ENCODE measurements at regions not wholly inside any gene's neighbourhood (a gene's known extent, or its start where the extent isn't known, plus 50 kb on each side); places are given as distances from the start of the nearest gene placed in this dataset.

DNA sequence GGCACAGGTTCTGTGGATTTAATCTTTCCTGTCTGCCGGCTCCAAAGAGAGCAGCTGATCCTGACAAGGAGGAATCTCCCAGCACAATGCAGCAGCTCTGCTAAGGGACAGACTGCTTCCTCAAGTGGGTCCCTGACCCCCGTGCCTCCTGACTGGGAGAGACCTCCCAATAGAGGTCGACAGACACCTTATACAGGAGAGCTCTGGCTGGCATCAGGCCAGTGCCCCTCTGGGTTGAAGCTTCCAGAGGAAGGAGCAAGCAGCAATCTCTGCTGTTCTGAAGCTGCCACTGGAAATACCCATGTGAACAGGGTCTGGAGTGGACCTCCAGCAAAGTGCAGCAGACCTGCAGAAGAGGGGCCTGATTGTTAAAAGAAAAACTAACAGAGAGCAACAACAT, 630.2 kb upstream of the FTMT start:
- no peak for DNase-seq

DNA sequence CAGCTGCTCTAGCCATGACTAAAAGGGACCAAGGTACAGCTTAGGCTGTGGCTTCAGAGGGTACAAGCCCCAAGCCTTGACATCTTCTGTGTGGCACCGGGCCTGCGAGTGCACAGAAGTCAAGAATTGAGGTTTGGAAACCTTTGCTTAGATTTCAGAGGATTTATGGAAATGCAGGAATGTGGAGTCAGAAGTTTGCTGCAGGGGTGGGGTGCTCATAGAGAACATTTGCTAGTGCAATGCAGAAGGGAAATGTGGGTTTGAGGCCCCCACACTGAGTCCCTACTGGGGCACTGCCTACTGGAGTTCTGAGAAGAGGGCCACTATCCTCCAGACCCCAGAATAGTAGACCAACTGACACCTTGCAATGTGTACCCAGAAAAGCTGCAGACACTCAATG, 624.9 kb upstream of the FTMT start:
- no peak for DNase-seq

DNA sequence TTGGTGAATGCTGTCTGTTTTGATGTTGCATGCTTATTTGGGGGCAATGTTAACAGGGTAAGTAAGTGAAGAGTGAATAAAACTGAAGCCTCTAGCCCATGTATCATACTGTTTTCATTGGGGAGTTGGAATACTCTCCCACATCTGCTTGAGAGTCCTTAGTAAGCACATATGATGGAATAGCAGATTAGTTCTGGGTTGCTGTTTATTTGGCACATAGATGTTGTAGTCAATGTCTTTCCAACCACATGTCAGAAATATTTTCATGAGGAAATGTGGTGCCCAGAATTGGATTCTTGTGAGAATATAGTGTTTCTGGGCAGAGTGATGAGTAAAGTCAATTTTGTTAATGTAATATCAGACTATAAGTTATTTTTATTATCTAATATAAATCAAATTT, 611.7 kb upstream of the FTMT start:
- DNase-seq, result no peak

DNA sequence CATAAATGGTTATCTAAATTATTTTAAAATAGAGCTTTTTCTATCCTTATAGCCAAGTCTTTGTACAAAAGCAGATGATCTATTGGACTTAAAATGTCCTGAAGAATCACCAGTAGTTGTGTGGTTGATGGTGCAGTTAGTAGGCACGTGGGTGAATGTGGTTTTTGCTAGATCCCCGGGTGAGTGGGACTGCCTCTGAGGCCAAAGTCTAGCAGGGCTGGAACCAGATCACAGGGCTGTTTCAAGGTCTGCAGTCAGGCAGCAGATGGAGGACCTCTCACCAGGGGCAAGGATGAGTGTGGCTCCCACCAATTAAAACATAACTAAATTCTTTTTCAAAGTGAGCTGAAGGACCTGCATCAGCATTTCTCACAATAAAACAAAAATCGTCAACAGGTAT, 604.7 kb upstream of the FTMT start:
- DNase-seq, result no peak

DNA sequence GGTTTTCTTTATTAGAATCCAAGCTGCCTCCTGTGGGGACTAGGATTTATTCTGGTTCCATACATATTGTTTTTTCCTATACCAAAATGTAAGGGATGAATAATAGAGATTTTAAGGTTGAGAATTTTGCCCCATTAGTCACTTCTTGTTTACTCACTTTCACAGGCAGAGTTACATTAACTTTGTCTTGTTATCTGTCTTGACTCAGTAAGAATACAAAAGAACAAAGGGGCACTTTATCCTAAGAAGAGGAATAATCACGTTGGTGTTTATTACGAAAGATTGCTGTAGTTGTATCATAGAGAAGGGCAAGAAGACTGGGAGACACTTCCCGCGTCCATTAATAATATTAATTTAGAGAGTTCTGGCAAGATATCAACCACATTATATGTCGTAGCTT, 599.7 kb upstream of the FTMT start:
- DNase-seq, result no peak

DNA sequence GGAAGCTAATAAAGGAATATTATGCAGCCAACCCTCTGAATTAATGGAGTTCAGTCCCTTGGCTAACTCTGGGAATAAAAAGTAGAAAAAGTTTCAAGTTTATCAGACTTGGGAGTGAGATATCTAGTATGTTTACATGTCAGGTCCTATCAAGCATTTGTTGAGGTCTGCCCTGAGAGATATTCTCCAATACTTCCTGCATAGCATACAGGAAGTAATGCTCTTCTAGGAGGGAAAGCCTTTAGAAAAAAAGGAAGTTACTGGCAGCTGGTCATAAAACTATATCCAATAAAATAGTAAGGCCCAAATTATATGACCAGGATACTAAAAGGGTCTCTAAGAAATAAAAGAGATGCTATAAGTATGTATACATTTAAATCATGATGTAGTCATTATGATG, 594.1 kb upstream of the FTMT start:
- no peak for DNase-seq

DNA sequence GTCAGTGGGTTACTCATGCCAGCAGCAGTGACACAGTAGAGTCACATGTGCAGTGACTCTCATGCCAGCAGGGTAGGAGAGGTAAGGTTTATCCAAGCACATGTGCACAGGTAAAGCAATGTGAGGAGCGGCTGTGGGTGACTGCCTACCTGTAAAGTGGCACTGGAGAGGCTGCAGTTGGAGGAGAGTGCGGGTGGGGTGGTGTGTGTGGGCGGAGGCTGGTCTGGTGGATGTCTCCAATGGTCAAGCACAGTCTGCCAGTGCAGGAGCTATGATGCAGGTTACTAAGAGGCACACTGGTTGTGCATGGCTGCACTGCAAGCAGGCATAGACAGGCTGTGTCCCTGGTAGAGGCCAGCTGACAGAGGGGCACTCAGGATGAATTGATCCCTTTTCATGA, 588.2 kb upstream of the FTMT start:
- DNase-seq, result no peak

DNA sequence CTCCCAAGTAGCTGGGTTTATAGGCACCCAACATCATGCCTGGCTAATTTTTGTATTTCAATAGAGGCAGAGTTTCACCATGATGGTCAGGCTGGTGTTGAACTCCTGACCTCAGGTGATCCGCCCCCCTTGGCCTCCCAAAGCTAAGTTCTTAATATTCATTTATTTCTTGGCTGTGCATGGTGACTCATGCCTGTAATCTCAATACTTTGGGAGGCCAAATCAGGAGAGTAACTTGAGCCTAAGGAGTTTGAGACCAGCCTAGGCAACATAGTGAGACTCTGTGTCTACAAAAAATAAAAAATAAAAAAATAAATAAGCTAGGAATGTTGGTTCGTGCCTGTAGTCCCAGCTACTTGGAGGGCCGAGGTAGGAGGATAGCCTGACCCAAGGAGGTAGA, 587.1 kb upstream of the FTMT start:
- no peak for DNase-seq

DNA sequence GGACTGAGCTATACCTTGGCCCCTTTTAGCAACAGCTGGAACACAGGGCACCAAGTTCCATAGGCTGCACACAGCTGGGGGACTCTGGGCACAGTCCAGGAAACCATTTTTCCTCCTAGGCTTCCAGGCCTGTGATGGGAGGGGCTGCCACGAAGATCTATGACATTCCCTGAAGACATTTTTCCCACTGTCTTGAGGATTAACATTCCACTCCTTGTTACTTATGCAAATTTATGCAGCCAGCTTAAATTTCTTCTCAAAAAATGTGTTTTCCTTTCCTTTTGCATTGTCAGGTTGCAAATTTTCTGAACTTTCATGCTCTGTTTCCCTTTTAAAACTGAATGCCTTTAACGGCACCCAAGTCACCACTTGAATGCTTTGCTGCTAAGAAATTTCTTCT, 580.1 kb upstream of the FTMT start:
- no peak for DNase-seq

DNA sequence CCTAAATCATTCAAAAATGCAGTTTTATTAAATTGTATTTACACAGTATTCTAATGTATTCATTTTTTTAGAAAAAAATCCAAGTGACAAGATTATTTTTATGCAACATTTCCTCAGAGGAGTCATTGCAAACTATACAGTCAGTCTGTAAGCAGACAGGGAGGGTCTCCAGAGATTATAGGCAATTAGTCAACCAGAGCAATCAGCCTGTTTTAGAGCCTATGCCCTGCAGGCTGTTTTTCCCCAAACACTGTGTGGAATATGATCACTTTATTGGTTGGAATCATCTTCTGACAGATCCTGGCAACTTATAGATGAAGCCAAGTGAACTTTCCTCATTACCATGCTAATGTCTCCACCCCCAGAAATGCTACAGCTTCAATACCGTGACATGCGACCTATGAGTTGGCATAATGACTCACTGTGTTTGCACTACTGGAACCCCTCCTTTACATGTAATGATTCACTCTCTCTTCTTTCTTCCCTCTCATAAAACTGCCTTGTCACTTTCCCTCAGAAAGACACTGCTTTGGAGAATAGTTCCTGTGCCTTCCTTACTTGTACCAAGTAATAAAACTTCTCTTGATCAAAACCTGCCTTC, 577.7 kb upstream of the FTMT start:
- peak; percentile 97 for DNase-seq

DNA sequence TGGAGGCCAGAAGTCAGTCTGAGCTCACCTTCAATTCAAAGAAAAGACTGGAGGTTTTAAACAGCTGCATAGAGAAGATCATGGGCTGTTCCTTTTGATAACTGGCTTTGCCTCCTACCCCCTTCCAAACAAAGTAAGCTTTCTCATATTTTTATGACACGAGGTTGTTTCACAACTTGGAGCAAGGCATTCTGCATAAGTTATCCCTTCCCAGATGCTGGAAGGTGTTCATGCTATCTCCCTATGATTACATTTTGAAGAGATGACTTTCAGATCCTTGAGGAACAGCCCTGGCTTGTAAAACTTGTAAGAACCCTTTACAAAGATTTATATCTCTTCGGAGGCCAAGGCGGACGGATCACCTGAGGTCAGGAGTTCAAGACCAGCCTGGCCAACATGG, 571.9 kb upstream of the FTMT start:
- DNase-seq, result no peak

DNA sequence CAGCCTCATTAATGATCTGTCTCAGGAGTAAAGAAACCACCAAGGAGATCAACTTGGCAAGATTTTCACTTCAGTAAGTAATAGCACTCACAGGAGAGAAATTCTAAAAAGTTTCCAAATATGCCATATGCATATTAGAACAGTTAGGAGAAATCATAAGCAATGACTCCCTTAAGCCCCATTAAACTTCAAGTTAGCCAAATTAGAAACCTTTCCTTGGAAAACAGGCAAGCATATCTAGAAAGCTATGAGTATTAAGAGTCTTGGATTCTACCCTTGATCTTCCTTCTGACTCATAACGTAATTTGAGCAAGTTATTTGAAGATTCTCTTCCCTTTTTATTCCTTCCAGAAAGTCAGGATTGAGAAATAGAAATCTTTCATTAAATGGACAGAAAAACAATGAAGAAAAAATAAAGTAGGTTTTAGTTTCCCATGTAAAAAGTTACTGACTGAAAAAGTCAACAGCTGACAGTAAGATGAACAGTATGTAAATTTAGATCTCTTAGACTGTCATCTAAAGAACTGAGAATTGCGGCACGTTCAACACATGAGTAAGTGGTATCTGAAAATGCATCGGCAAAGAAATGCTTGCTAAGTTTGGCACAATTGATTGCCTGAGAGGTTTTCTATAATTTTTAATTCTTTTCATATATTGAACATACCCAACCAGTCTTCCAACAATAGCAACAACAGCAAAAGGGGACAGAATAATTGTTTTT, 565.7 kb upstream of the FTMT start:
- DNase-seq, result no peak

DNA sequence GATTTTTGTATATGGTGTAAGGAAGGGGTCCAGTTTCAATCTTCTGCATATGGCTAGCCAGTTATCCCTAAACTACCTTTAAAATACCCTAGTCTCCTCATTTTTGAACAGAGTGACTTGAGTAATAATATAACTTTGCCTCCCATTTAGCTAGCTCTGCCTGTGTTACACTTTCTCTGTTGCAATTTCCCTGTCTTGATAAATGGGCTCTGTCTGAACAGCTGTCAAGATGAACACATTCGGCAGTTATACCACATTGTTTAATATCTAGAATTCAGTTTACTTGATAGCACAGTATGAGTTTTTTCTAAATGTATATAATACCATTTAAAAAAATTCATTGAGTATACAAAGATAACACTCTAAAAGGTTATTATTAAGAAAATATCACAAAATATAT, 562.9 kb upstream of the FTMT start:
- DNase-seq, result no peak

DNA sequence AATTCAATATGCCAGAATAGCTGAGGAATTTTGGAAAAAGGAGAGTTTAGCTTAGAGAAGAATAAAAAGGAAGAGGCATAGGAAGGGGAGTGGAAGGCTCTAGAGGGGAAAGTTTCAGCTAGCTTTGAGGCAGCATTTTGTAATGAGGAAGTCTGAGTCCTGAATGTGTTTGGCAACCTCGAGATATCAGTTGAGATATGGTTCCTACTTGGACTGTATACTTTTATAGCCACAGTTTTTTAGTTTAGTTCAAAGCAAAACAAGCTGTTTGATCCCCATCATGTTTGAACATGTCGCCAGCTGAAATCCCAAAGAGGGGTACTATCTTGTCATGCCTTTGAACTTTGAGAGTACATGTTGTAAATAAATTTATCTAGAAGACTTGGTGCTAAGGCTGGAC, 559.0 kb upstream of the FTMT start:
- no peak for DNase-seq

DNA sequence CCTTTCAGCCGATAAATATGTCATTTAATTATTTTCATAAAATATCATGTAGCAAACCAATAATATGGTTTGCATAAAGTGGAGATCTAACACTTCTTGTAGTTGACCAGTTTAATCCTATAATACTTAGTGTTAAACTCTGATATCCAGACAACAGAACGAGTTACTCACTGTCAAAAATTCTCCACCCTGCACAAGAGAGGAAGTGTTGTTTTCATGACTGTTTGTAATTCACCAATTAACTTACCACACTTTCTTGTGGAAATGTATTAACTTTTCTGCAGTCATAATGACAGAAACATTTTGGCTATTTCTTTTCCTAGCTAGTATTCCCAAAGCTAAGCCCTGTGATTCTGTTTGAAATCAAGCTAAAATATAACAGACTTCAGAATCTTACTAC, 555.3 kb upstream of the FTMT start:
- no peak for DNase-seq

DNA sequence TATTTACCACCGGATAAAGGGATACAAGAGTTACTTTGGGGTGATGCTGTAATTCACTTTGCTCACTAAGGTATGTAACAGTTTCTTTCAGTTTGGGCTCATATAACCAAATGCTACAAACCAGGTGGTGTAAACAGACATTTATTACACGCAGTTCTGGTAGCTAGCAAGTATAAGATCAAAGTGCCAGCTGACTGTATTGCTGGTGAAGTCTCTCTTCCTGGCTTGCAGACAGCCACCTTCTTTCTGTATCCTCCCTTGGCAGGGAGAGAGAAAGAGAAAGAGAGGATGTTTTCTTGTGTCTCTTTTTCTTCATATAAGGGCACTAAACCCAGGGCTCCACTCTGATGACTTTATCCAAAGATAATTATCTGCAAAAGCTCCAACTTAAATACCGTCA, 552.5 kb upstream of the FTMT start:
- no peak for DNase-seq

DNA sequence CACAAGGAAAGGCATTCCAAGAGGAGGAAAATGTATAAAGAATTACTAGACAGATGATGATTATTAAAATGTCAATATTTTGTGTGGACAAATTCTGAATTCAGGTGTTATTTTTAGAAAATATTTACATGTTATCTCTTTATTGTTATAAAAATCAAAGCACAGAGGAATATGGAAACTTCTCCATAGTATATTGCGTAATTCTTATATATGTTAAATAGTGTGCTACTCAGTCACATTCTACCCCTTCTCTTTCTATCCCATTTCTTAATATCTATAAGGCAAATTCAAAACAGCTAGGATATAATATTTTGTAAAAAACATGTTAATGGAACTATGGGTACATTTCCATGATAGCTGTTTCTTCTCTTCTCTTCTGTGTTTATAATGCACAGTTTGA, 546.8 kb upstream of the FTMT start:
- DNase-seq, result no peak

DNA sequence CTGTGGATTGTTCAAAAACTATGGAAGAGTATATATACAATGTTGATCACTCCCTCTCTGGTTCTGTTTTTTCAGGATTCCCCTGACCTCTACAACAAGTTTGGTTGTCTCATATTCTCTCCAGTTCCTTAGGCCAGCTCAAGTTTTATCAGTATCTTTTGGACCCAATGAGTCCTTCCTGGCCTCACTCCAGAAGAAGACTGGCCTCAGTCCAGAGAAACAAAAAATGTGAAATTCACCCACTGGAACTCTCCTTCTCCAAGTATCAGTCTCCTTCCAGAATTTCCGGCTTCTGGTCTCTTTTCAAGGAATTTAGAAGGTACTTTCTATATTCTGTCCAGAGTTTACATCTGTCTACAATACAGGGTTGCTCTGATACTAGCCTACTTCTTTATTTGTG, 537.8 kb upstream of the FTMT start:
- no peak for DNase-seq

DNA sequence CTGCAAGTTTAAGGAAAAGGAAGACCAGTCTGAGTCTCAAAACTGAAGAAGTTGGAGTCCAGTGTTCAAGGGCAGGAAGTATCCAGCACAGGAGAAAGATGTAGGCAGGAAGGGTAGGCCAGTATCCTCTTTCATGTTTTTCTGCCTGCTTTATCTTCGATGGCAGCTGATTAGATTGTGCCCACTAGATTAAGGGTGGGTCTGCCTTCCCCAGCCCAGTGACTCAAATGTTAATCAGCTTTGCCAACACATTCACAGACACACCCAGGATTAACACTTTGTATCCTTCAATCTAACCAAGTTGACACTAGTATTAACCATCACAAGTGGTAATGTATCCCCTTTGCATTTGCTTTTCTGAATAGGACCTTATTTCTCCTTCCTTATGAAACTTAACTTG, 535.9 kb upstream of the FTMT start:
- no peak for DNase-seq

DNA sequence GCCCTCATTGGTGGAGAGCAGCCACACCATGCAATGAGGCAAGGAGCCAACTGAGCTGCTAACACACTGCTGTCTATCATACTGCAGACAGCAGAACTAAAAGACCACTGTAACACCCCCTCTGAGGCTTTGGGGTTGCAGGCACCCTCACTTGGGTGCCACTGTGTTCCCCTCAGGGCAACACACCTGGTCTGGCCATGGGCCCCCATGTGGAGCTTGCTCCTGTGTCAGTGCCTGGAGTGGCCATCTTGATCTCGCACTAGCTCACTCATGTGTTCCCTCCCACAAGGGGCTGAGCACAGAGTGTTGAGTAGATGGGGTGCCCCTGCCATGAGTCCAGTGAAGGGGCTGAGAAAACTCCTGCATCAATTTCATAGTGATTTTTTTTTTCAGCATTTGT, 532.4 kb upstream of the FTMT start:
- no peak for DNase-seq

DNA sequence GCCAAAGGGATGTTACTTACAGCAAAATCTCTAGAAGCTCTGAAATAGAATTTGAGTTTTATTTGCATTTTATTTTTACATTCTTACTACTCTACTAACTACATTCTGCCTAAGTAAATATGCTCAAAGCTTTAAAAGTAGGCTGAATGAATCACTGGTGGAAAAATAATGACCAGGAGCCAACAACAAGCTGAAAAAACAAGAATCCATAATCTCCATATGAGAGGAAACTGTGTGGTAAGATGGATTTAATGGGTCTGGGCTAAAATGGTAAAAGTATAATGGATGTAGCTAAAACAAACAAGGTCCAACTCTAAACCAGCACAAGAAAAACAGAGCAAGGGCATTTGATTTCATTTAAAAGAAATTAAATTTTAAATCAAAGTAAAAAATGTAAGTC, 525.8 kb upstream of the FTMT start:
- DNase-seq, result peak; percentile 26

DNA sequence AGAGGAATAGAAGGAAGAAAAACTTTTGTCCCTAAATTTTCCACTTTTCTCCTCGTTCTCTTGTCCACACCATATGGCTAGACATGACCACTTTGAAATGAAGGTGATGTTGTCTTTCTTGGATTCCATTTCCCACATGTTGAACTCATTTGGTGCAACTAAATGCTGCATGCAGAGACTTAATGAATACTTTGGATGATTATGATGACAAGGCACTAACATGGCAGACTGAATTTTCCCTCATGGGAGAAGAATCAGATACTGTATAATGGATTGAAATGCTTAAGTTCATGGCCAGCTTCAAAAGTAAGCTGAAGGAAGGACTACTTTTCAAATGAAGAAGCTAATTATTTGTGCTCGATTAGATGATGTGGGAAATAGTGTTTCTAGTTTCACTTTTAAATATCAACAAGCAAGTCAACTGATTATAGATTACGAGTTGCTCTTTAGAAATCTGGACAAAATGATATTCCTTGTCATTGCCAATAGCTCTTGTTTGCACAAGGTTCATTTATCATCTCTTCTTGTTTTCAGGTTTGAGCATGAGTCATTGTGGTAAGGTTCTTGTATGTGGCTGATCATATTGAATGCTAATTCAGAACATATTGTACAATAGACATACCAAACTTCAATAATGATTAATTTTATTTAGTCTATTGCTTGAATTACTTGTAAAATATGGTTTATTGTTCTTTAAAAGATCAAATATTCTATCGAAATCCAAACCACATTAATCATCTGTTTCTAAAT, 501.3 kb upstream of the FTMT start:
- peak; percentile 58 for DNase-seq

DNA sequence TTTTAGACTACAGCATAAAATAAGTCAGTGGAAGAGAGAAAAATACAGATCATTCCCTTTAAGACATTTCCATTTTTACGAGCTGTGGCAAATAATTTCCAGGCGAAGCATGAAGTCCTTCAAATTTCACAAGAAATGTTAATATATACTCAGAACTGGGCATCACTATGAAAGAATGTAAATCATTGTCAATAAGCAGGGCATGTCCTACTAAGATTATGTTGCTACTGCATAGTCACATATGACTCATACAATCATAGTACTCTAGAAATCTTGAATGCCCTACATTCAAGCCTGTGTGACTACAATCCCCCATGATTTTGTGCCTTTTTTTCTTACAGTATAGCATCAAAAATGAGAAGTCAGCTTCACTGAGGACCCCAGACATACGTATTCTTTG, 485.2 kb upstream of the FTMT start:
- DNase-seq, result no peak

DNA sequence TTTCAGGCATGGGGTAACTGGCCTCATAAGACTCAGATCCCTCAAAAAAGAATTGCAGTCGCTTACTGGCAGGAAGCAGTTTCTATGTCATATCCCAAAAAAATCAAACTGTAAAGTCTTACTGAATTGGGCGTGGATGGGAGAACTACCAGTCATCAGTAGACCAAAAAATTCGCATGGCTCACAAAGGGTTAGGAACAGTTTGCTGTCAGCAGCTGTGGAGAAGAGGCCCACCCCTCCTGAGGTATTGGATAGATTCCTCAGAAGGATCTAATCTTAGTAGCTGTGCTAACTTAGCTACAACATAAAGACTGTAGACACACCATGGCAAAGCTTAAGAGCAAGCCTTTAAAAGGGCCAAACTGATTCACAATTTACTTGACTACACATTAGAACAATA, 478.3 kb upstream of the FTMT start:
- DNase-seq, result no peak

DNA sequence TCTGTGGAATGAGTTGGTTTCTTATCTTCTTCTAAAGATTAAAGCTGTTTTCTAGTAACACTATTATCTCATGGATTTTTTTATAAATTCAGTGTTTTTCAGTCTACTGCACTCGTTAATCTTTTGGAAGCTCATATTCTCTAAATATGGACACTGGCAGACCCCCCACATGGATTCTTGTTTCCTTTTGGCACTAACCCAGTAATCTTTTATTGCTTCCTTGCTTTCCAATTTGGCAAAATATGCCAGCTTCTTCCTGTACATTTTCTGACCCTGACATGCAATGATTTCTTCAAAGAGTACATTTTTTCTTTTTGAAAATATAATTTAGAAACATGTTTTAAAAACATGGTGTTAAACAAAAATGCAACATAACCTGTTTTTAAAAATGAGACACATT, 474.2 kb upstream of the FTMT start:
- peak; percentile 82 for DNase-seq

All from NCI-H69 (cell line).